Nephron progenitor cell (in vitro differentiated cells): ENCODE measurements at regions not wholly inside any gene's neighbourhood (a gene's known extent, or its start where the extent isn't known, plus 50 kb on each side); places are given as distances from the start of the nearest gene placed in this dataset.
"Not testable (repeated sequence)": the region's sequence is repeated elsewhere in the genome, so short reads cannot be mapped to it uniquely, and the experiment has no call there.

Source experiments
- DNase-seq: peaks from one replicate; pipeline ENCODE4 v3.0.0; 2021
- H3K27ac Mint-ChIP-seq: 2 replicates; pipeline ENCODE4 v1.8.0; 2021; ENCODE audit warnings: mild to moderate bottlenecking, moderate library complexity, mixed read lengths
- H3K27me3 Mint-ChIP-seq: 2 replicates; pipeline ENCODE4 v1.8.0; 2021; ENCODE audit warnings: mild to moderate bottlenecking, low read depth, mixed read lengths; ENCODE audit not compliant: poor library complexity
- H3K36me3 Mint-ChIP-seq: 2 replicates; pipeline ENCODE4 v1.8.0; 2021; ENCODE audit warnings: low read depth, mixed read lengths
- H3K4me1 Mint-ChIP-seq: 2 replicates; pipeline ENCODE4 v1.8.0; 2021; ENCODE audit warnings: mixed read lengths
- H3K4me3 Mint-ChIP-seq: 2 replicates; pipeline ENCODE4 v1.8.0; 2021; ENCODE audit warnings: mild to moderate bottlenecking, moderate library complexity, mixed read lengths
- H3K9me3 Mint-ChIP-seq: 2 replicates; pipeline ENCODE4 v1.8.0; 2021; ENCODE audit warnings: mild to moderate bottlenecking, moderate library complexity, mixed read lengths
- TF ChIP-seq, protein P1 (sequence below): fragments of 200-600 bp; sonication (generic); IDR thresholded peaks from 2 replicates; pipeline ENCODE4 v1.5.0; 2021; ENCODE audit warnings: antibody characterized with exemption

DNA sequence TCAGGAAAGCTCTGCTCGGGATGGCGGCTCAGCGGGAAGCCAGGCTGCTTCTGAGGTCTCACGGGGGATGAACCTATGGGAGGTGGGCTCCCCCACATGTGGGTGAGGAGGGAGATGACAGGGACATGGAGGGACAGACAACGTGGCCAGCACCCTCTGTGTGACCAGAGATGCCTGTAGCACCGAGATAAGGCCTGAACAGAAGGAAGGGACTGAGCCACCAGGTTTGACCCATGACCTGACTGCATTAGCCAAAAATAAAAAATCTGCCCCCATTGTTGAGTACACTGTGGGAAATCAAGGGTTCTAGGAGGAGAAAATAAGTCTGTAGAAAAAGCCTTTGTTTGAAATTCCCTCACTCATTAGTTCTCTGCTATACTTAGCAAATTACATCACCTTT lies 105.7 kb downstream of the RNASET2 start:
- Mint-ChIP-seq H3K27me3 (peaks cover 4% of the 10 kb centered on the region), H3K4me1 (peaks cover 6% of the 10 kb centered on the region), H3K27ac (no peak overlapping the region), H3K9me3 (peaks cover 11% of the 10 kb centered on the region), H3K4me3 (no peak overlapping the region), H3K36me3 (peaks cover 5% of the 10 kb centered on the region)
- no peak for DNase-seq
- TF ChIP-seq, protein P1, sequence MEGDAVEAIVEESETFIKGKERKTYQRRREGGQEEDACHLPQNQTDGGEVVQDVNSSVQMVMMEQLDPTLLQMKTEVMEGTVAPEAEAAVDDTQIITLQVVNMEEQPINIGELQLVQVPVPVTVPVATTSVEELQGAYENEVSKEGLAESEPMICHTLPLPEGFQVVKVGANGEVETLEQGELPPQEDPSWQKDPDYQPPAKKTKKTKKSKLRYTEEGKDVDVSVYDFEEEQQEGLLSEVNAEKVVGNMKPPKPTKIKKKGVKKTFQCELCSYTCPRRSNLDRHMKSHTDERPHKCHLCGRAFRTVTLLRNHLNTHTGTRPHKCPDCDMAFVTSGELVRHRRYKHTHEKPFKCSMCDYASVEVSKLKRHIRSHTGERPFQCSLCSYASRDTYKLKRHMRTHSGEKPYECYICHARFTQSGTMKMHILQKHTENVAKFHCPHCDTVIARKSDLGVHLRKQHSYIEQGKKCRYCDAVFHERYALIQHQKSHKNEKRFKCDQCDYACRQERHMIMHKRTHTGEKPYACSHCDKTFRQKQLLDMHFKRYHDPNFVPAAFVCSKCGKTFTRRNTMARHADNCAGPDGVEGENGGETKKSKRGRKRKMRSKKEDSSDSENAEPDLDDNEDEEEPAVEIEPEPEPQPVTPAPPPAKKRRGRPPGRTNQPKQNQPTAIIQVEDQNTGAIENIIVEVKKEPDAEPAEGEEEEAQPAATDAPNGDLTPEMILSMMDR, result no peak

DNA sequence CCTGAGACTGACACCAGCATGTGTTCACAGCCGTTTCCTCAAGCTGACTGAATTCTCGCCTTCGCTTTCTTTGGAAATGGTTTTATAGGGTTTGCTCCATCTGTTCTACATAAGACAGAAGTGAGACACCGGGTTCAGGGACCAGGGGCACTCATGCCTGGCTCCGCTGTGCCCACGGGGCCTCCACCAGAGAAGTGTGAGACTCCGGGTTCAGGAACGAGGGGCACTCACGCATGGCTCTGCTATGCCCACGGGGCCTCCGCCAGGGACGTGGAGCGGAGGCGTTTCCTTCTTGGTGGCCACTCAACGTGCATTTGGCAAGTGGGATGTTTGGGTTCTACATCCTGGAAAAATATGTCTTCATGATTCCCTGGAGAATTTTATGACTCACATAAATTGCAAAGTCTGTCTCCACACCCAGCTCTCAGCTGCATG lies 106.6 kb downstream of the RNASET2 start:
- no peak overlapping the region for H3K27ac Mint-ChIP-seq
- H3K27me3 Mint-ChIP-seq, result peaks cover 6% of the 10 kb centered on the region
- TF ChIP-seq, protein P1, result no peak
- no peak for DNase-seq
- peaks cover 6% of the 10 kb centered on the region for H3K4me1 Mint-ChIP-seq
- peaks cover 5% of the 10 kb centered on the region for H3K36me3 Mint-ChIP-seq
- peaks cover 11% of the 10 kb centered on the region for H3K9me3 Mint-ChIP-seq
- no peak overlapping the region for H3K4me3 Mint-ChIP-seq

DNA sequence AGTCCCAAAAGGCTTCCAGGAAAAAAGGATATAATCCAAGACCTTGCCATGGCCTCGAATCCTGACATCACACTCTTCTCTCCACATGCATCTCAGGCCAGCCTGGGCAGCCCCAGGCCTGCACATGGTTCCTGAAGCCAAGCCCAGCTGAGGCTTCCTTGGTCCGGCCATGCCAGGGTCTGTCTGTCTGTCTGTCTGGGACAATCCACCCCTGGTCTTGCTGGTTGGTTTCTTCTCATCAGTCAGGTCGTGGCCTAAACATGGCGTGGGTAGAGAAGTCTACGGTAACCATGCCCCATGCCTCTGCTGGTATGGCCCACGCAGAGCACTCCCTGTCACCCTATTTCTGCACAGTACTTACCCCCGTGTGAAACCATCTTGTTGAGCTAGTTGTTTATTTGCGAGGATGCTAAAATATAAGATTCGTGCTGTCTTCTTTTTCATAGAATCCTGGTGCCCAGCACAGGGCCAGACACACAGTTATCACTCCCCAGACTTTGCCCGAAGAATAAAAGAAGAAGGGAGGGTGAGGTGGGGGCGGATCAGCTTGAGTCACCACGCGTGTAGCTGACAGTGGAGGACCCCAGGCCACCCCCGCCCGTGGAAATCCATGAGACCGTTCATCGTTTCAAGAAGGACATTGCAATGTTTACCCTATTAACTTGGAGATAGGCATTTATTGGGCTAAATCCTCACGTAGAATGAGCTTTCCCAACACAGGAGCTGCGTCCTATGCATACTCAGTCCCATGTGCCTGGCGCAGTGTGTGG lies 107.2 kb downstream of the RNASET2 start:
- H3K27ac Mint-ChIP-seq, result no peak overlapping the region
- H3K9me3 Mint-ChIP-seq, result peaks cover 11% of the 10 kb centered on the region
- peaks cover 5% of the 10 kb centered on the region for H3K36me3 Mint-ChIP-seq
- H3K4me1 Mint-ChIP-seq, result peaks cover 6% of the 10 kb centered on the region
- TF ChIP-seq, protein P1, result no peak
- no peak overlapping the region for H3K4me3 Mint-ChIP-seq
- no peak for DNase-seq
- H3K27me3 Mint-ChIP-seq, result peaks cover 6% of the 10 kb centered on the region

DNA sequence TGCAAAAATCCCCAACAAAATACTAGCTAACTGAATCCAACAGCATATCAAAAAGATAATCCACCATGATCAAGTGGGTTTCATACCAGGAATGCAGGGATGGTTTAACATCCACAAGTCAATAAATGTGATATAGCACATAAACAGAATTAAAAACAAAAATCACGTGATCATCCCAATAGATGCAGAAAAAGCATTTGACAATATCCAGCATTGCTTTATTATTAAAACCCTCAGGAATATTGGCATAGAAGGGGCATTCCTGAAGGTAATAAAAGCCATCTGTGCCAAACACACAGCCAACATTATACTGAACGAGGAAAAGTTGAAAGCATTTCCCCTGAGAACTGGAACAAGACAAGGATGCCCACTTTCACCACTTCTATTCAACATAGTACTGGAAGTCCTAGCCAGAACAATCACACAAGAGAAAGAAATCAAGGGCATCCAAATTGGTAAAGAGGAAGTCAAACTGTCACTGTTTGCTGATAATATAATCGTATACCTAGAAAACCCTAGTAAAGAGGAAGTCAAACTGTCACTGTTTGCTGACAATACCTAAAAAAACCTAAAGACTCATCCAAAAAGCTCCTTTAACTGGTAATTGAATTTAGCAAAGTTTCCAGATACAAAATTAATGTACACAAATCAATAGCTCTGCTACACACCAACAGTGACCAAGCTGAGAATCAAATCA lies 109.8 kb downstream of the RNASET2 start:
- not testable (repeated sequence) for H3K36me3 Mint-ChIP-seq, H3K27me3 Mint-ChIP-seq, H3K4me3 Mint-ChIP-seq, H3K4me1 Mint-ChIP-seq, DNase-seq, H3K27ac Mint-ChIP-seq
- peaks cover 14% of the 10 kb centered on the region for H3K9me3 Mint-ChIP-seq

DNA sequence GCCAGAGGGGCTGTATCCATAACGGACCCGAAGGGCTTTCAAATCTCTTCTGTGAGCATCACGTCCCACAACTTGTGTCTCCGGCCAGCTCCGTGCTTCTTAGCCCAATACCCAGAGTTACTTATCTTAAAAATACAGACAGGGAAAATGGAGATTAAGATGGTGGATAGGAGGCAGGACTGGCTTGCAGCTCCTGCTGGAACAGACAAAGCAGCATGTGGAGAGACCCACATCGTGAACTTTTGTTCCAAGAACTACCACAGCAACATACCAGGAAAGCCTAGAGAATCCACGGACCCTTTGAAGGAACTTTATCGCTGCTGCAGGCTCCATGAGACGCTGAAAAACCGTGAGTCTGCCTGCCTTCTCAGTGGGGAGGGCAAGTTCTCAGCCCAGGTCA lies 113.7 kb downstream of the RNASET2 start:
- Mint-ChIP-seq H3K9me3 (peaks cover 11% of the 10 kb centered on the region), H3K36me3 (no peaks in the 10 kb centered on the region), H3K4me1 (peaks cover 10% of the 10 kb centered on the region), H3K27ac (no peak overlapping the region), H3K27me3 (peaks cover 10% of the 10 kb centered on the region), H3K4me3 (no peak overlapping the region)
- TF ChIP-seq, protein P1, result no peak
- DNase-seq, result no peak

DNA sequence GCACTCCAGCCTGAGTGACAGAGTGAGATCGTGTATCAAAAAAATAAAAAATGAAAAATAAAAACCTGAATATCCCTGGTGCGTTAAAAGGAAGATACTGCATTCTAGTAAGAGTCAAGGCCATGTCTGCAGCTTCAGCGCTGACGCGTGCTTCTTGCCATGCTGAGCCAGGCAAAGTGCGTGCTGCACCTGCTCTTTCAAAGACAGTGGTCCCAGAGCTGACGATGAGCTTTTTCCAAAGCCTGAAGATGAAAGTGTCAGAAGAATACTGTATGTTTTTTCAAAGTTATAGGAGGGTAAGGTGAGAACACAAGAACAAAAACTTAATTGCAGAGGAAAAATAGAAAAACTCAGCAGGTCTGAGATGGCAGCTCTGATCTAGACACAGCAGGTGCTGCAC lies 115.1 kb downstream of the RNASET2 start:
- H3K9me3 Mint-ChIP-seq, result peaks cover 3% of the 10 kb centered on the region
- TF ChIP-seq, protein P1, result no peak
- peaks cover 10% of the 10 kb centered on the region for H3K27me3 Mint-ChIP-seq
- peaks cover 10% of the 10 kb centered on the region for H3K4me1 Mint-ChIP-seq
- DNase-seq, result no peak
- no peak overlapping the region for H3K4me3 Mint-ChIP-seq
- H3K36me3 Mint-ChIP-seq, result no peaks in the 10 kb centered on the region
- H3K27ac Mint-ChIP-seq, result no peak overlapping the region
